Ovary (tissue), 7 donors: ENCODE measurements at regions not wholly inside any gene's neighbourhood (a gene's known extent, or its start where the extent isn't known, plus 50 kb on each side); places are given as distances from the start of the nearest gene placed in this dataset.
"Not testable (repeated sequence)": the region's sequence is repeated elsewhere in the genome, so short reads cannot be mapped to it uniquely, and the experiment has no call there.

Source experiments
- DNase-seq, 5 donors: peaks; one replicate each; pipeline ENCODE4 v3.0.0-alpha.2; 2019 to 2020
- H3K27ac ChIP-seq, 2 donors: fragments of 200-600 bp; one replicate each; pipeline versions ENCODE4 v1.5.1 to v1.8.0; 2019 to 2022
- H3K27me3 ChIP-seq: fragments of 200-600 bp; one replicate; pipeline ENCODE4 v1.8.0; 2022
- H3K36me3 ChIP-seq: fragments of 200-600 bp; sonication (generic); one replicate; pipeline ENCODE4 v1.5.1; 2019
- H3K4me1 ChIP-seq: one replicate; pipeline ENCODE4 v1.8.1; 2013; ENCODE audit warnings: mild to moderate bottlenecking, moderate library complexity; ENCODE audit not compliant: insufficient read depth
- H3K4me3 ChIP-seq: fragments of 200-600 bp; sonication (generic); one replicate; pipeline ENCODE4 v1.5.1; 2017
- H3K9me3 ChIP-seq, 2 donors: fragments of 200-600 bp in 1 of 2; sonication (generic) in 1 of 2; one replicate each; pipeline versions ENCODE4 v1.5.1 to v1.8.1; 2013 to 2019; ENCODE audit warnings: mild to moderate bottlenecking in 1 of 2, moderate library complexity in 1 of 2
- EP300 ChIP-seq: sonication (generic); formaldehyde crosslinking; IDR thresholded peaks from one replicate; pipeline ENCODE4 v1.6.1; 2017; ENCODE audit warnings: antibody characterized with exemption
- POLR2A ChIP-seq: fragments of 450-650 bp; IDR thresholded peaks from one replicate; pipeline ENCODE4 v1.6.1; 2017; ENCODE audit warnings: antibody characterized with exemption, mild to moderate bottlenecking, moderate library complexity
- WGBS, 3 donors: extraction: QIAGEN DNeasy Blood & Tissue Kit in 1 of 3; methylation state at CpG; one replicate each; pipeline versions ENCODE4 v1.1.5 to v1.1.7; 2013 to 2017; 5-methylcytosine and 5-hydroxymethylcytosine counted together
- intact Hi-C, 4 donors: fragments of 100-400 bp; cut with DNase I; formaldehyde crosslinking; loops; one replicate each; pipeline versions ENCODE4 v1.11.0 to v1.15.1; 2022 to 2023
- TF ChIP-seq, protein P1 (sequence below), 3 donors: fragments of 450-650 bp in 2 of 3; fragments of 200-600 bp in 1 of 3; IDR thresholded peaks; one replicate each; pipeline versions ENCODE4 v1.5.1 to v1.8.0; 2016 to 2022; ENCODE audit warnings: antibody characterized with exemption in 3 of 3, mild to moderate bottlenecking in 1 of 3
- donor health status: DM: no; HTN: no; CAD: no; lungs with moderate emphysema.
- donor health status: DM: no; HTN: no; CAD: no.
- donor health status: Bipolar disorder and iron deficiency.
- donor health status: DM: no; HTN: no; CAD: no.
- donor health status: DM: yes; HTN: yes; CAD: no.

DNA sequence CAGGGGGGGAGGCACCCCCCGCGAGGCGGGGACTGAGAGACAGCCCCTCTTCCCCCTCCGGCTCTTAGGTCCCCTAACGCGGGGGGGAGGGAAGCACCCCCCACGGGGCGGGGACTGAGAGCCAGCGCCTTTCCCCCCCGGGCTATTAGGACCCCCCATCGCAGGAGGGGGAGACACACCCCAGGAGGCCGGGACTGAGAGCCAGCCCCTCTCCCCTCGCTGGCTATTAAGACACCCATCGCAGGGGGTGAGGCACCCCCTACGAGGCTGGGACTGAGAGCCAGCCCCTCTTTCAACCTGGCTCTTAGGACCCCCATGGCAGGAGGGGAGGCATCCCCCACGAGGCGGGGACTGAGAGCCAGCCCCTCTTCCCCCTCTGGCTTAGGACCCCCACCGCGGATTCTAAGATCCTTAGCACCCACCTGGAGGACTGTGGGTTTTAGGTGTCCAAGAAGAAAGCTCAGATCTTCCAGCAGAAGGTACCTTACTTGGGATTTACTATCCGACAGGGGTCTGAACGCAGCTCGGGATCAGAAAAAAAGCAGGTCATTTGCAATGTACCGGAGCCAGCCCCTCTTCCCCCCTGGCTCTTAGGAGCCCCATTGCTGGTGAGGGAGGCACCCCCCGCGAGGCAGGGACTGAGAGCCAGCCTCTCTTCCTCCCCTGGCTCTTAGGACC lies 197.8 kb upstream of the PZP start:
- 55 to 85% (median 83%) methylated on average over 10 to 24 of the region's 25 CpGs for WGBS, 3 donors
- Histone ChIP-seq H3K36me3 (no peaks in the 10 kb centered on the region), H3K4me1 (no peaks in the 10 kb centered on the region), H3K4me3 (no peak overlapping the region), H3K27ac (no peak overlapping the region), H3K9me3 (no peaks in the 10 kb centered on the region), H3K27me3 (no peaks in the 10 kb centered on the region)
- no peak for DNase-seq
- intact Hi-C loops: no loop called here
- TF ChIP-seq, protein P1, sequence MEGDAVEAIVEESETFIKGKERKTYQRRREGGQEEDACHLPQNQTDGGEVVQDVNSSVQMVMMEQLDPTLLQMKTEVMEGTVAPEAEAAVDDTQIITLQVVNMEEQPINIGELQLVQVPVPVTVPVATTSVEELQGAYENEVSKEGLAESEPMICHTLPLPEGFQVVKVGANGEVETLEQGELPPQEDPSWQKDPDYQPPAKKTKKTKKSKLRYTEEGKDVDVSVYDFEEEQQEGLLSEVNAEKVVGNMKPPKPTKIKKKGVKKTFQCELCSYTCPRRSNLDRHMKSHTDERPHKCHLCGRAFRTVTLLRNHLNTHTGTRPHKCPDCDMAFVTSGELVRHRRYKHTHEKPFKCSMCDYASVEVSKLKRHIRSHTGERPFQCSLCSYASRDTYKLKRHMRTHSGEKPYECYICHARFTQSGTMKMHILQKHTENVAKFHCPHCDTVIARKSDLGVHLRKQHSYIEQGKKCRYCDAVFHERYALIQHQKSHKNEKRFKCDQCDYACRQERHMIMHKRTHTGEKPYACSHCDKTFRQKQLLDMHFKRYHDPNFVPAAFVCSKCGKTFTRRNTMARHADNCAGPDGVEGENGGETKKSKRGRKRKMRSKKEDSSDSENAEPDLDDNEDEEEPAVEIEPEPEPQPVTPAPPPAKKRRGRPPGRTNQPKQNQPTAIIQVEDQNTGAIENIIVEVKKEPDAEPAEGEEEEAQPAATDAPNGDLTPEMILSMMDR (IDR thresholded peaks at IDR 0.05): no peak

DNA sequence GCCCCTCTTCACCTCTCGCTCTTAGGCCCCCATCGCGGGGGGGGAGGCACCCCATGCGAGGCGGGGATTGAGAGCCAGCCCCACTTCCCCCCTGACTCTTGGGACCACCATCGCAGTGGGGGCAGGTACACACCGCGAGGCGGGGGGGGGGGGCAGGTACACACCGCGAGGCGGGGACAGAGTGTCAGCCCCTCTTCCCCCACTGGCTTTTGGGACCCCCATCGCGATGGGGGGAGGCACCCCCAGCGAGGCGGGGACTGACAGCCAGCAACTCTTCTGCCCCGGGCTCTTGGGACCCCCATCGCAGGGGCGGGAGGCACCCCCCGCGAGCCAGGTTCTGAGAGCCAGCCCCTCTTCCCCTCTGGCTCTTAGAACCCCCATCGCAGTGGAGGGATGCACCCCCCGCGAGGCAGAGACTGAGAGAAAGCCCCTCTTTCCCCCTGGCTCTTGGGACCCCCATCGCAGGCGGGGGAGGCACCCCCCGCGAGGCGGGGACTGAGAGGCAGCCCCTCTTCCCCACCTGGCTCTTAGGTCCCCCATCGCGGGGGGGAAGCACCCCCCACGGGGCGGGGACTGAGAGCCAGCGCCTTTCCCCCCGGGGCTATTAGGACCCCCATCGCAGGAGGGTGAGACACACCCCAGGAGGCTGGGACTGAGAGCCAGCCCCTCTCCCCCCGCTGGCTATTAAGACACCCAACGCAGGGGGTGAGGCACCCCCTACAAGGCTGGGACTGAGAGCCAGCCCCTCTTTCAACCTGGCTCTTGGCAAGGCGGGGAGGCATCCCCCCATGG lies 196.5 kb upstream of the PZP start:
- Histone ChIP-seq H3K4me3 (no peak overlapping the region), H3K9me3 (no peaks in the 10 kb centered on the region), H3K27me3 (no peaks in the 10 kb centered on the region), H3K36me3 (no peaks in the 10 kb centered on the region), H3K27ac (no peak overlapping the region), H3K4me1 (no peaks in the 10 kb centered on the region)
- 84 to 95% (median 94%) methylated on average over 12 to 39 of the region's 39 CpGs for WGBS, 3 donors
- no peak for DNase-seq
- intact Hi-C loops: no loop called here
- TF ChIP-seq POLR2A (no peak), EP300 (no peak)
- TF ChIP-seq, protein P1 (IDR thresholded peaks at IDR 0.05): no peak

DNA sequence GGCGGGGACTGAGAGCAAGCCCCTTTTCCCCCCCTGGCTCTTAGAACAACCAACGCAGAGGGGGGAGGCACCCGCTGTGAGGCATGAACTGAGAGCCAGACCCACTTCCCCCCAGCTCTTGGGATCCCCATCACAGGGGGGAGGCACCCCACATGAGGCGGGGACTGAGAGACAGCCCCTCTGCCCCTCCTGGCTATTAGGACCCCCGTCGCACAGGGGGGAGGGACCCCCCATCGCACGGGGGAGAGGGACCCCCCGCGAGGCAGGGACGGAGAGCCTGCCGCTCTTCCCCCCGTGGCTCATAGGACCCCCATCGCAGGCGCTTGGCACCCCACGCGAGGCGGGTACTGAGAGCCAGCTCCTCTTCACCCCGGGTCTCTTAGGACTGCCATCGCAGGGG lies 195.8 kb upstream of the PZP start:
- Histone ChIP-seq H3K9me3 (no peaks in the 10 kb centered on the region), H3K4me3 (no peak overlapping the region), H3K27me3 (no peaks in the 10 kb centered on the region), H3K36me3 (no peaks in the 10 kb centered on the region), H3K27ac (no peak overlapping the region), H3K4me1 (no peaks in the 10 kb centered on the region)
- intact Hi-C loops: no loop called here
- no peak for DNase-seq
- TF ChIP-seq EP300 (no peak), POLR2A (no peak)
- TF ChIP-seq, protein P1 (IDR thresholded peaks at IDR 0.05): no peak
- WGBS, 3 donors: 60 to 90% (median 73%) methylated on average over 3 to 20 of the region's 20 CpGs

DNA sequence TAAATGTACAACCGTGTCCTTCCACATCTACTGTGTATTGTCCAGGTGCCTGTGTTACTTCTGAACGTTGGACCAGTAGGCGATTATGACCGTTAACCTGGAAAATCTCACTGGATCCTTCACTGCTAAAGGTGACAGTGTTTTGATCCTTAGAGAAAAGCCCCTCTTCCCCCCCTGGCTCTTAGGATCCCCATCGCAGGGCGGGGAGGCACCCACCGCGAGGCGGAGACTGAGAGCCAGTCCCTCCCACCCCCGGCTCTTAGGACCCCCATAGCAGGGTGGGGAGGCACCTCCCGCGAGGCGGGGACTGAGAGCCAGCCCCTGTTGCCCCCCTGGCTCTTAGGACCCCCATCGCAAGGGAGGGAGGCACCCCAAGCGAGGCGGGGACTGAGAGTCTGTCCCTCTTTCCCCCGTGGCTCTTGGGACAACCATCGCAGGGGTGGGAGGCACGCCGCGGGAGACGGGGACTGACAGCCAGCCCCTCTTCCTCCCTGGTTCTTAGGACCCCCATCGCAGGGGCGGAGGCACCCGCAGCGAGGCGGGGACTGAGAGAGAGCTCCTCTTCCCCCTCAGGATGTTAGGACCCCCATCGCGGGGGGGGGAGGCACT lies 194.3 kb upstream of the PZP start:
- H3K4me3 ChIP-seq, H3K4me1 ChIP-seq, H3K36me3 ChIP-seq, H3K27ac ChIP-seq, H3K9me3 ChIP-seq, intact Hi-C loops, H3K27me3 ChIP-seq, DNase-seq: not testable (repeated sequence)
- 88 to 92% (median 91%) methylated on average over 11 to 29 of the region's 29 CpGs for WGBS, 3 donors

DNA sequence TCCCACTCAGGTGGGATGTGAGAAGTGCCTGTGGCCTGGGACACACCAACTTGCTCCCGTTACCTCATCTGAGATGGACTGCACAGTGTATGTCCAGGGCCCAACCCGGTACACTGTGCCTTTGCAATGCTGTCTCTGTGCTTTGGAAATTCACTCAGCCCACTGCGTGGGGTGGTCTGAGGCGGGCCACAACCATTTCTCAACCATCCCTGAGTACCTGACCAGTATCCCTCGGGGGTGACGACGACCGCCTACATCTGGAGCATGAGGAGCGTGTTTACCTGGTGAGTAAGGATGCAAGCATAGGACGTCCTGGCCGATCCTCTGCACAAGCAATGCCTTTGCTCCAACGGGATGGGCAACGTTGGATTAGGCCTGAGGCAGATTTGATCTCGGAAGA lies 188.2 kb upstream of the PZP start:
- H3K27ac ChIP-seq, H3K36me3 ChIP-seq, intact Hi-C loops, DNase-seq, H3K9me3 ChIP-seq, H3K27me3 ChIP-seq, H3K4me1 ChIP-seq, H3K4me3 ChIP-seq: not testable (repeated sequence)
- 95 to 97% (median 96%) methylated on average over 14 of the region's 14 CpGs for WGBS, 3 donors

DNA sequence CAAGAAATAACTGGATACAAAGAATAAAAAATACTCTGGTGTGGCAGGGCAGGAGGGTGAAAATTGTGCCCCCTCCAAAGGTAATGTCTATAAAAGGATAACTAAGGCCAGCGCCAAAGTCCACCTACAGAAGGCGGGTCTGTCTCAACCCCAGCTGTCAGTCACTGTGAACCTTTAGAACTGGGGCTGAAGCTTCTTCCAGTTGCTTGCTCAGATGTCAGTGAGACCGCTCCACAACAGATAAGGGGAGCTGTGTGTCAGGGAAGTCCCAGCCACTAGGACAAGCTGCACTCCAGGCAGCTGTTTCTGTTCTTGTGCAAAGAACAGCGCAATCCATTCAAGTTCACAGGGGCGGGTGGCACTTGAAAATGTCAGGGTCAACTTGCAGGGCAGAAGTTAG lies 187.0 kb upstream of the PZP start:
- H3K27ac ChIP-seq, intact Hi-C loops, H3K4me1 ChIP-seq, H3K9me3 ChIP-seq, DNase-seq, H3K27me3 ChIP-seq, H3K36me3 ChIP-seq, H3K4me3 ChIP-seq: not testable (repeated sequence)
- WGBS, 3 donors: 94 to 100% methylated on average over 2 of the region's 5 CpGs; no CpG with 5 or more reads in 1 of the 3 donors
